Uterus (tissue), 3 donors: ENCODE measurements at regions not wholly inside any gene's neighbourhood (a gene's known extent, or its start where the extent isn't known, plus 50 kb on each side); places are given as distances from the start of the nearest gene placed in this dataset. TPM values are rescaled to one million over a fixed set of nuclear protein-coding genes. Genes with fewer than 3 reads are reported as not detected.

Experiments used
- DNase-seq, 2 donors: peaks; one replicate each; pipeline ENCODE4 v3.0.0-alpha.2; 2019 to 2020
- H3K27ac ChIP-seq, 2 donors: fragments of 200-600 bp; sonication (generic); 1 replicate in 1 of 2; 2 replicates in 1 of 2; pipeline ENCODE4 v1.5.1; 2016 to 2018
- H3K27me3 ChIP-seq, 2 donors: fragments of 200-600 bp; sonication (generic); one replicate each; pipeline ENCODE4 v1.5.1; 2018 to 2019; ENCODE audit warnings: control low read depth in 1 of 2
- H3K36me3 ChIP-seq, 2 donors: fragments of 200-600 bp; sonication (generic); one replicate each; pipeline ENCODE4 v1.5.1; 2019; ENCODE audit warnings: control low read depth in 1 of 2
- H3K4me1 ChIP-seq, 2 donors: fragments of 200-600 bp; sonication (generic); one replicate each; pipeline ENCODE4 v1.5.1; 2018 to 2019; ENCODE audit warnings: control low read depth in 1 of 2
- H3K4me3 ChIP-seq, 2 donors: fragments of 200-600 bp; sonication (generic); 1 replicate in 1 of 2; 2 replicates in 1 of 2; pipeline ENCODE4 v1.5.1; 2018 to 2019; ENCODE audit warnings: mild to moderate bottlenecking in 1 of 2
- H3K9me3 ChIP-seq, 2 donors: fragments of 200-600 bp; sonication (generic); one replicate each; pipeline ENCODE4 v1.5.1; 2019; ENCODE audit warnings: control low read depth in 1 of 2
- CTCF ChIP-seq, 4 experiments: fragments of 200-600 bp in 2 of 4; fragments of 450-650 bp in 2 of 4; sonication (generic) in 2 of 4; IDR thresholded peaks; one replicate each; pipeline ENCODE4 v1.5.1; 2016 to 2019; ENCODE audit warnings: antibody characterized with exemption in 4 of 4, mild to moderate bottlenecking in 2 of 4, moderate library complexity in 1 of 4
- POLR2A ChIP-seq, 2 donors: fragments of 450-650 bp; IDR thresholded peaks; one replicate each; pipeline ENCODE4 v1.6.1; 2016; ENCODE audit warnings: antibody characterized with exemption in 2 of 2, mild to moderate bottlenecking in 1 of 2, moderate library complexity in 1 of 2
- intact Hi-C: fragments of 100-400 bp; cut with DNase I; formaldehyde crosslinking; loops from one replicate; pipeline ENCODE4 v1.15.1; 2023; ENCODE audit warnings: low total_unique reads
- small RNA-seq: library from RNA; depleted of rRNA; stranded (forward); fragments of <200 nt; gene quantifications from one replicate; pipeline ENCODE3, GENCODE V24; 2016
- donor health status: DM: yes; HTN: yes; CAD: no.

GRCh38 chr4:107114059-107114458 lies 77.9 kb upstream of the DKK2 start:
- no peak for DNase-seq
- TF ChIP-seq CTCF (IDR thresholded peaks at IDR 0.05), result no peak
- TF ChIP-seq POLR2A (IDR thresholded peaks at IDR 0.05), result no peak
- no peak overlapping the region for H3K27ac ChIP-seq
- H3K4me1 ChIP-seq, result no peaks in the 10 kb centered on the region
- no peak overlapping the region for H3K4me3 ChIP-seq
- H3K36me3 ChIP-seq, result no peaks in the 10 kb centered on the region
- H3K27me3 ChIP-seq, result no peaks in the 10 kb centered on the region
- H3K9me3 ChIP-seq, result no peaks in the 10 kb centered on the region
- intact Hi-C loops, result no loop called here

- Histone ChIP-seq H3K27ac (no peak overlapping the region), H3K27me3 (no peaks in the 10 kb centered on the region), H3K36me3 (no peaks in the 10 kb centered on the region), H3K9me3 (no peaks in the 10 kb centered on the region), H3K4me3 (no peak overlapping the region), H3K4me1 (no peaks in the 10 kb centered on the region)
- no peak for DNase-seq
- no peak for TF ChIP-seq CTCF (IDR thresholded peaks at IDR 0.05)
- no peak for TF ChIP-seq POLR2A (IDR thresholded peaks at IDR 0.05)
- intact Hi-C loops, result no loop called here
Observed at GRCh38 chr4:107098401-107098800, 62.3 kb upstream of the DKK2 start.

GRCh38 chr4:107094976-107095375 lies 58.9 kb upstream of the DKK2 start:
- Histone ChIP-seq H3K9me3 (no peaks in the 10 kb centered on the region), H3K36me3 (no peaks in the 10 kb centered on the region), H3K4me3 (no peak overlapping the region), H3K27me3 (no peaks in the 10 kb centered on the region), H3K27ac (no peak overlapping the region), H3K4me1 (no peaks in the 10 kb centered on the region)
- no peak for DNase-seq
- no peak for TF ChIP-seq POLR2A (IDR thresholded peaks at IDR 0.05)
- no peak for TF ChIP-seq CTCF (IDR thresholded peaks at IDR 0.05)
- intact Hi-C loops, result no loop called here

GRCh38 chr4:107094332-107094731 lies 58.2 kb upstream of the DKK2 start:
- DNase-seq, result no peak
- TF ChIP-seq POLR2A (IDR thresholded peaks at IDR 0.05) (no peak), CTCF (IDR thresholded peaks at IDR 0.05) (no peak)
- Histone ChIP-seq H3K27ac (no peak overlapping the region), H3K27me3 (no peaks in the 10 kb centered on the region), H3K4me1 (no peaks in the 10 kb centered on the region), H3K36me3 (no peaks in the 10 kb centered on the region), H3K9me3 (no peaks in the 10 kb centered on the region), H3K4me3 (no peak overlapping the region)
- intact Hi-C loops, result no loop called here

Small RNA genes in the stretch of these regions (small RNA-seq; reads per million reads assigned to genes)
- gene RNU6-551P, result not detected
